ENCODE measurements at regions not wholly inside any gene's neighbourhood (a gene's known extent, or its start where the extent isn't known, plus 50 kb on each side); places are given as distances from the start of the nearest gene placed in this dataset.

- H3K36me3 ChIP-seq (ENCODE audit: insufficient read depth, low read length), result no peaks in the 10 kb centered on the region
- CTCF ChIA-PET, result no interaction called here
- DNase-seq (no peak), ATAC-seq (ENCODE audit: poor library complexity) (no peak)
- H3K27me3 ChIP-seq (ENCODE audit: control insufficient read depth in 1 of 2, insufficient read depth in 2 of 2, low read length in 2 of 2), result no peaks in the 10 kb centered on the region
- no peak for TF ChIP-seq CTCF (IDR thresholded peaks at IDR 0.05)
- intact Hi-C loops (cut with DNase I, micrococcal nuclease), result no loop called here
- H3K4me1 Mint-ChIP-seq (ENCODE audit: low read depth), result peaks cover 20% of the 10 kb centered on the region
- H3K27ac Mint-ChIP-seq, result no peak overlapping the region
- no peak overlapping the region for H3K4me3 ChIP-seq (ENCODE audit: low read length)
- H3K4me3 Mint-ChIP-seq, result no peak overlapping the region
- H3K4me1 ChIP-seq (ENCODE audit: insufficient read depth, low read length), result no peaks in the 10 kb centered on the region
- POLR2A ChIA-PET, result interaction anchor here (0.7 to 1.4 kb wide), 4 partner anchors 18 to 179 kb away, joined by 3 to 4 read pairs (median 3); no protein-coding TSS in a partner anchor
- no peaks in the 10 kb centered on the region for H3K9me3 ChIP-seq (ENCODE audit: control insufficient read depth in 1 of 2, insufficient read depth in 1 of 2, low read length in 2 of 2)
- peaks cover 8% of the 10 kb centered on the region for H3K9me3 Mint-ChIP-seq
- H3K27ac ChIP-seq (ENCODE audit: low read depth in 1 of 2, low read length in 2 of 2), result no peak overlapping the region
- no peaks in the 10 kb centered on the region for H3K27me3 Mint-ChIP-seq
- no peaks in the 10 kb centered on the region for H3K36me3 Mint-ChIP-seq (ENCODE audit: low read depth)
Observed at GRCh38 chr3:18625085-18625484, 199.9 kb upstream of the SATB1 start.

GRCh38 chr3:18623220-18623619, 198.1 kb upstream of the SATB1 start:
- no peak for ATAC-seq (ENCODE audit: poor library complexity)
- H3K36me3 Mint-ChIP-seq (ENCODE audit: low read depth), result no peaks in the 10 kb centered on the region
- intact Hi-C loops (cut with DNase I, micrococcal nuclease), result loop anchor here in 1 of 2 experiments (5.0 kb wide), 1 partner anchor 41 kb away; no protein-coding TSS in a partner anchor

GRCh38 chr3:18618723-18619122, 193.6 kb upstream of the SATB1 start:
- intact Hi-C loops (cut with DNase I, micrococcal nuclease), result no loop called here
- H3K36me3 Mint-ChIP-seq (ENCODE audit: low read depth), result no peaks in the 10 kb centered on the region
- H3K27me3 ChIP-seq (ENCODE audit: control insufficient read depth in 1 of 2, insufficient read depth in 2 of 2, low read length in 2 of 2), result no peaks in the 10 kb centered on the region
- no peaks in the 10 kb centered on the region for H3K27me3 Mint-ChIP-seq
- CTCF ChIA-PET, result interaction anchor here (0.9 kb wide), 1 partner anchor 21 kb away, joined by 3 read pairs; no protein-coding TSS in a partner anchor
- H3K27ac Mint-ChIP-seq, result no peak overlapping the region
- peaks cover under 1% of the 10 kb centered on the region for H3K4me1 Mint-ChIP-seq (ENCODE audit: low read depth)
- no peaks in the 10 kb centered on the region for H3K36me3 ChIP-seq (ENCODE audit: insufficient read depth, low read length)
- TF ChIP-seq CTCF (IDR thresholded peaks at IDR 0.05), result no peak
- no peaks in the 10 kb centered on the region for H3K9me3 ChIP-seq (ENCODE audit: control insufficient read depth in 1 of 2, insufficient read depth in 1 of 2, low read length in 2 of 2)
- no peak overlapping the region for H3K4me3 ChIP-seq (ENCODE audit: low read length)
- ATAC-seq (ENCODE audit: poor library complexity) (no peak), DNase-seq (no peak)
- peaks cover 3% of the 10 kb centered on the region for H3K9me3 Mint-ChIP-seq
- H3K27ac ChIP-seq (ENCODE audit: low read depth in 1 of 2, low read length in 2 of 2), result no peak overlapping the region
- POLR2A ChIA-PET, result no interaction called here
- H3K4me3 Mint-ChIP-seq, result no peak overlapping the region
- H3K4me1 ChIP-seq (ENCODE audit: insufficient read depth, low read length), result no peaks in the 10 kb centered on the region

More at GRCh38 chr3:18623220-18623619, 198.1 kb upstream of the SATB1 start:
- no peak for DNase-seq
- H3K4me3 Mint-ChIP-seq, result no peak overlapping the region
- Histone ChIP-seq H3K4me3 (ENCODE audit: low read length) (no peak overlapping the region), H3K36me3 (ENCODE audit: insufficient read depth, low read length) (no peaks in the 10 kb centered on the region), H3K4me1 (ENCODE audit: insufficient read depth, low read length) (no peaks in the 10 kb centered on the region), H3K27ac (ENCODE audit: low read depth in 1 of 2, low read length in 2 of 2) (no peak overlapping the region), H3K9me3 (ENCODE audit: control insufficient read depth in 1 of 2, insufficient read depth in 1 of 2, low read length in 2 of 2) (no peaks in the 10 kb centered on the region), H3K27me3 (ENCODE audit: control insufficient read depth in 1 of 2, insufficient read depth in 2 of 2, low read length in 2 of 2) (no peaks in the 10 kb centered on the region)
- peaks cover 8% of the 10 kb centered on the region for H3K9me3 Mint-ChIP-seq
- H3K27me3 Mint-ChIP-seq, result no peaks in the 10 kb centered on the region
- peaks cover 20% of the 10 kb centered on the region for H3K4me1 Mint-ChIP-seq (ENCODE audit: low read depth)
- ChIA-PET CTCF (no interaction called here), POLR2A (no interaction called here)
- H3K27ac Mint-ChIP-seq, result no peak overlapping the region
- no peak for TF ChIP-seq CTCF (IDR thresholded peaks at IDR 0.05)

Data from CD4-positive, alpha-beta T cell (primary cell).